ENCODE measurements at regions not wholly inside any gene's neighbourhood (a gene's known extent, or its start where the extent isn't known, plus 50 kb on each side); places are given as distances from the start of the nearest gene placed in this dataset.

GRCh38 chr9:32877639-32878217, 94.4 kb downstream of the TMEM215 start:
- Histone ChIP-seq H3F3A (ENCODE audit: insufficient read depth) (no peaks in the 10 kb centered on the region), H3K4me2 (ENCODE audit: unreplicated experiment) (no peak overlapping the region), H3K27me3 (replicated peaks; ENCODE audit: insufficient read depth) (no peaks in the 10 kb centered on the region), H3K27ac (no peak overlapping the region), H3K9me3 (ENCODE audit: low read depth) (no peaks in the 10 kb centered on the region), H2AFZ (no peak overlapping the region), H4K20me1 (ENCODE audit: insufficient read depth) (no peaks in the 10 kb centered on the region), H3K36me3 (ENCODE audit: low read depth) (no peaks in the 10 kb centered on the region), H3K9me2 (ENCODE audit: insufficient read depth) (no peaks in the 10 kb centered on the region), H3K4me1 (ENCODE audit: insufficient read depth) (peaks cover 19% of the 10 kb centered on the region), H3K4me3 (no peak overlapping the region), H3K79me2 (ENCODE audit: insufficient read depth) (no peaks in the 10 kb centered on the region), H3K9ac (no peak overlapping the region)
- 41 to 46% methylated on average over 6 of the region's 6 CpGs for WGBS, 2 experiments (ENCODE audit: low coverage in 1 of 2, low lambda C conversion rate in 2 of 2, missing lambda C conversion rate in 2 of 2)
- DNase-seq: no peak
- in situ Hi-C loops (cut with MboI): no loop called here
- TF ChIP-seq EZH2 (IDR thresholded peaks at IDR 0.05; ENCODE audit: insufficient read depth, poor library complexity, severe bottlenecking) (no peak), EZH2phosphoT487 (IDR thresholded peaks at IDR 0.05; ENCODE audit: insufficient read depth, low read depth) (no peak)

DNA sequence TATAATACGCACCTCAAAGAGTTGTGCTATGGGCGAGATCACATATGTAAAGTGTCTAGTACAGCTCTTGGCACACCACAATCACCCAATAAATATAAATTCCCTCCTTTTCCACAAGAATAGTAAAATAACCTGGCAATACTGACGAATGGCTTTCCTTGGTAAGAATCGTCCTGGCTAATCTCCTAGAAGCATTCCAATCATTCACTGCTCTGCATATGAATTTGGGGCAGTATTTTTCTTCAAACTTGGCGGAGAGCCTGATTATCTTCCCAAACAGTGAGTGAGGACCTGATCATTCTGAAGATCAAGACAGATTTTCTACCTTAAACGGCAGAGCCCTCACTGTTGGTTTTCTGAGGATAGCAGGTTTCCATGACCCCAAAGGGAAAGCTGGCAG, 96.0 kb downstream of the TMEM215 start:
- Histone ChIP-seq H3K9me3 (ENCODE audit: low read depth) (no peaks in the 10 kb centered on the region), H3K27me3 (replicated peaks; ENCODE audit: insufficient read depth) (no peaks in the 10 kb centered on the region), H3K4me2 (ENCODE audit: unreplicated experiment) (no peak overlapping the region), H4K20me1 (ENCODE audit: insufficient read depth) (no peaks in the 10 kb centered on the region), H3F3A (ENCODE audit: insufficient read depth) (no peaks in the 10 kb centered on the region), H3K4me3 (no peak overlapping the region), H3K4me1 (ENCODE audit: insufficient read depth) (peaks cover 11% of the 10 kb centered on the region), H3K27ac (no peak overlapping the region), H3K9ac (no peak overlapping the region), H2AFZ (no peak overlapping the region), H3K79me2 (ENCODE audit: insufficient read depth) (no peaks in the 10 kb centered on the region), H3K36me3 (ENCODE audit: low read depth) (no peaks in the 10 kb centered on the region), H3K9me2 (ENCODE audit: insufficient read depth) (no peaks in the 10 kb centered on the region)
- WGBS, 2 experiments (ENCODE audit: low coverage in 1 of 2, low lambda C conversion rate in 2 of 2, missing lambda C conversion rate in 2 of 2): 16 to 20% methylated on average over 6 of the region's 6 CpGs
- in situ Hi-C loops (cut with MboI): no loop called here
- TF ChIP-seq EZH2phosphoT487 (IDR thresholded peaks at IDR 0.05; ENCODE audit: insufficient read depth, low read depth) (no peak), EZH2 (IDR thresholded peaks at IDR 0.05; ENCODE audit: insufficient read depth, poor library complexity, severe bottlenecking) (no peak)
- DNase-seq: no peak

DNA sequence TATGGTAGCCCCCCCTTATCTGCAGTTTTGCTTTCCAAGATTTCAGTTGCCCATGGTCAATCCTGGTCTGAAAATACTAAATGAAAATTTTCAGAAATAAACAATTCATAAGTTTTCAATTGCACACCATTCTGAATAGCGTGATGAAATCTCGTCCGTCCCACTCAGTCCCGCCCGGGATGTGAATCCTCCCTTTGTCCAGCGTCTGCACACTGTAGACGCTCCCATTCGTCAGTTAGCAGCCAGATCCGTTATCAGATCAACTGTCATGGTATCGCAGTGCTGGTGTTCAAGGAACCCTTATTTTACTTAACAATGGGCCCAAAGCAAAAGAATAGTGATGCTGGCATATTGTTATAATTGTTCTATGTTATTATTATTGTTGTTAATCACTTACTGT, 98.6 kb downstream of the TMEM215 start:
- Histone ChIP-seq H3K79me2 (ENCODE audit: insufficient read depth) (no peaks in the 10 kb centered on the region), H3K9me3 (ENCODE audit: low read depth) (no peaks in the 10 kb centered on the region), H4K20me1 (ENCODE audit: insufficient read depth) (no peaks in the 10 kb centered on the region), H3K4me2 (ENCODE audit: unreplicated experiment) (no peak overlapping the region), H3K9me2 (ENCODE audit: insufficient read depth) (no peaks in the 10 kb centered on the region), H3K27me3 (replicated peaks; ENCODE audit: insufficient read depth) (no peaks in the 10 kb centered on the region), H3K4me3 (no peak overlapping the region), H3K27ac (no peak overlapping the region), H3K9ac (no peak overlapping the region), H3K4me1 (ENCODE audit: insufficient read depth) (no peaks in the 10 kb centered on the region), H2AFZ (no peak overlapping the region), H3K36me3 (ENCODE audit: low read depth) (no peaks in the 10 kb centered on the region), H3F3A (ENCODE audit: insufficient read depth) (no peaks in the 10 kb centered on the region)
- no peak for TF ChIP-seq EZH2 (IDR thresholded peaks at IDR 0.05; ENCODE audit: insufficient read depth, poor library complexity, severe bottlenecking)
- TF ChIP-seq EZH2phosphoT487 (IDR thresholded peaks at IDR 0.05; ENCODE audit: insufficient read depth, low read depth): no peak
- DNase-seq: no peak
- in situ Hi-C loops (cut with MboI): no loop called here
- 60 to 63% methylated on average over 10 of the region's 10 CpGs for WGBS, 2 experiments (ENCODE audit: low coverage in 1 of 2, low lambda C conversion rate in 2 of 2, missing lambda C conversion rate in 2 of 2)

- Histone ChIP-seq H3K4me1 (ENCODE audit: insufficient read depth) (no peaks in the 10 kb centered on the region), H2AFZ (no peak overlapping the region), H3K4me2 (ENCODE audit: unreplicated experiment) (no peak overlapping the region), H3K27me3 (replicated peaks; ENCODE audit: insufficient read depth) (no peaks in the 10 kb centered on the region), H4K20me1 (ENCODE audit: insufficient read depth) (no peaks in the 10 kb centered on the region), H3K4me3 (no peak overlapping the region), H3K9me2 (ENCODE audit: insufficient read depth) (no peaks in the 10 kb centered on the region), H3K79me2 (ENCODE audit: insufficient read depth) (no peaks in the 10 kb centered on the region), H3K9me3 (ENCODE audit: low read depth) (no peaks in the 10 kb centered on the region), H3K36me3 (ENCODE audit: low read depth) (no peaks in the 10 kb centered on the region), H3K9ac (no peak overlapping the region), H3K27ac (no peak overlapping the region), H3F3A (ENCODE audit: insufficient read depth) (no peaks in the 10 kb centered on the region)
- DNase-seq: no peak
- no peak for TF ChIP-seq EZH2phosphoT487 (IDR thresholded peaks at IDR 0.05; ENCODE audit: insufficient read depth, low read depth)
- TF ChIP-seq EZH2 (IDR thresholded peaks at IDR 0.05; ENCODE audit: insufficient read depth, poor library complexity, severe bottlenecking): no peak
- in situ Hi-C loops (cut with MboI): no loop called here
- WGBS, 2 experiments (ENCODE audit: low coverage in 1 of 2, low lambda C conversion rate in 2 of 2, missing lambda C conversion rate in 2 of 2): 3 to 5% methylated on average over 3 of the region's 3 CpGs
These were observed 99.4 kb downstream of the TMEM215 start for GRCh38 chr9:32882705-32883104.

DNA sequence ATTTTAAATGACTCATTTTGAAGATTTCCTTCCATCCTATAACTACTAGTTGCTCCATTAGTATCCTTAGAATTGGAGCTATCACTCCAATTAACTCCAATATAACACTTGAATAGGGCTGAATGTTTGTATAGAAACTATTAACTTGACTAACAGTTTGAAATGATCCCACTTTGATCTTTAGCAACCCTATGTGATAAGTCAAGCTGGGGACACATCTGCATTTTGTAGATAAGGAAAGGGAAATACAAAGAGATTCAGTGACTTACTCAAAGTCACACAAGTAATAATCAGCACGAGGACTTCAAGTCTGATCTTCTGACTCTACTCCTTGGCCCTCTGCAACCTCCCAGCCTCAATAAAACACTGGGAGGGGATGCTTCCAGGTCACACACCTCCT, 101.1 kb downstream of the TMEM215 start:
- H3K9me2 ChIP-seq (ENCODE audit: insufficient read depth): no peaks in the 10 kb centered on the region
- no peak overlapping the region for H2AFZ ChIP-seq
- H3K36me3 ChIP-seq (ENCODE audit: low read depth): no peaks in the 10 kb centered on the region
- in situ Hi-C loops (cut with MboI): no loop called here
- 0% methylated on average over 1 of the region's 1 CpG for WGBS, 2 experiments (ENCODE audit: low coverage in 1 of 2, low lambda C conversion rate in 2 of 2, missing lambda C conversion rate in 2 of 2)
- no peak for DNase-seq
- H3K4me3 ChIP-seq: no peak overlapping the region
- H3K9ac ChIP-seq: no peak overlapping the region
- H3K9me3 ChIP-seq (ENCODE audit: low read depth): no peaks in the 10 kb centered on the region
- H3K79me2 ChIP-seq (ENCODE audit: insufficient read depth): no peaks in the 10 kb centered on the region
- H3K27ac ChIP-seq: no peak overlapping the region
- no peaks in the 10 kb centered on the region for H3F3A ChIP-seq (ENCODE audit: insufficient read depth)
- TF ChIP-seq EZH2phosphoT487 (IDR thresholded peaks at IDR 0.05; ENCODE audit: insufficient read depth, low read depth) (no peak), EZH2 (IDR thresholded peaks at IDR 0.05; ENCODE audit: insufficient read depth, poor library complexity, severe bottlenecking) (no peak)
- H3K27me3 ChIP-seq (replicated peaks; ENCODE audit: insufficient read depth): 0 out of 2 replicates have a peak, but pooled peaks cover 8% of the 10 kb centered on the region
- H4K20me1 ChIP-seq (ENCODE audit: insufficient read depth): no peaks in the 10 kb centered on the region
- no peaks in the 10 kb centered on the region for H3K4me1 ChIP-seq (ENCODE audit: insufficient read depth)
- no peak overlapping the region for H3K4me2 ChIP-seq (ENCODE audit: unreplicated experiment)
